ENCODE measurements at regions not wholly inside any gene's neighbourhood (a gene's known extent, or its start where the extent isn't known, plus 50 kb on each side); places are given as distances from the start of the nearest gene placed in this dataset.

DNA sequence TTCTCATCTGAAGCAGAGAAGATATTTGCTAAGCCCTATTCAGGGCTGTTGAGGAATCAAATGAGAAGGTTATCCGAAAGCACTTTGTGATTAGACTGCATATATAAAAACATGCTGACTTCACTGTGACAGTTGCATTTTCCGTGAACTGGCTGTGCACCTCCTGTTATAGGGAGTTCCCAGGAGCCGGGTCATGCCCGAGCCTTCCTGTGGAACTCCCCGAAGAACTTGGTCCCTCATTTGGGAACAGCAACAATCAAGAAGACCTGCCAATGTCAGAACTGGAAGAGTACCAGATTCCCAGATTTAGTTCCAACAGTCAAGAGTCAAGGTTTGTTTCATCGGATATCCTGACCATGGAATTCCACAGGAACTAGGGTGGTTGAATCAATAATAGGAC is 130.4 kb upstream of the RAI14 start:
- H3K27ac ChIP-seq (replicated peaks), result no peak overlapping the region
- TF ChIP-seq, protein P1, sequence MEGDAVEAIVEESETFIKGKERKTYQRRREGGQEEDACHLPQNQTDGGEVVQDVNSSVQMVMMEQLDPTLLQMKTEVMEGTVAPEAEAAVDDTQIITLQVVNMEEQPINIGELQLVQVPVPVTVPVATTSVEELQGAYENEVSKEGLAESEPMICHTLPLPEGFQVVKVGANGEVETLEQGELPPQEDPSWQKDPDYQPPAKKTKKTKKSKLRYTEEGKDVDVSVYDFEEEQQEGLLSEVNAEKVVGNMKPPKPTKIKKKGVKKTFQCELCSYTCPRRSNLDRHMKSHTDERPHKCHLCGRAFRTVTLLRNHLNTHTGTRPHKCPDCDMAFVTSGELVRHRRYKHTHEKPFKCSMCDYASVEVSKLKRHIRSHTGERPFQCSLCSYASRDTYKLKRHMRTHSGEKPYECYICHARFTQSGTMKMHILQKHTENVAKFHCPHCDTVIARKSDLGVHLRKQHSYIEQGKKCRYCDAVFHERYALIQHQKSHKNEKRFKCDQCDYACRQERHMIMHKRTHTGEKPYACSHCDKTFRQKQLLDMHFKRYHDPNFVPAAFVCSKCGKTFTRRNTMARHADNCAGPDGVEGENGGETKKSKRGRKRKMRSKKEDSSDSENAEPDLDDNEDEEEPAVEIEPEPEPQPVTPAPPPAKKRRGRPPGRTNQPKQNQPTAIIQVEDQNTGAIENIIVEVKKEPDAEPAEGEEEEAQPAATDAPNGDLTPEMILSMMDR (IDR thresholded peaks at IDR 0.05; ENCODE audit: insufficient read depth, low read length), result no peak
- no peak for TF ChIP-seq GABPA (IDR thresholded peaks at IDR 0.05; ENCODE audit: low read depth)
- TF ChIP-seq SPI1 (IDR thresholded peaks at IDR 0.05; ENCODE audit: borderline replicate concordance, low read depth), result no peak
- TF ChIP-seq POLR2AphosphoS5 (IDR thresholded peaks at IDR 0.05; ENCODE audit: low read depth), result no peak
- TF ChIP-seq, protein P2, sequence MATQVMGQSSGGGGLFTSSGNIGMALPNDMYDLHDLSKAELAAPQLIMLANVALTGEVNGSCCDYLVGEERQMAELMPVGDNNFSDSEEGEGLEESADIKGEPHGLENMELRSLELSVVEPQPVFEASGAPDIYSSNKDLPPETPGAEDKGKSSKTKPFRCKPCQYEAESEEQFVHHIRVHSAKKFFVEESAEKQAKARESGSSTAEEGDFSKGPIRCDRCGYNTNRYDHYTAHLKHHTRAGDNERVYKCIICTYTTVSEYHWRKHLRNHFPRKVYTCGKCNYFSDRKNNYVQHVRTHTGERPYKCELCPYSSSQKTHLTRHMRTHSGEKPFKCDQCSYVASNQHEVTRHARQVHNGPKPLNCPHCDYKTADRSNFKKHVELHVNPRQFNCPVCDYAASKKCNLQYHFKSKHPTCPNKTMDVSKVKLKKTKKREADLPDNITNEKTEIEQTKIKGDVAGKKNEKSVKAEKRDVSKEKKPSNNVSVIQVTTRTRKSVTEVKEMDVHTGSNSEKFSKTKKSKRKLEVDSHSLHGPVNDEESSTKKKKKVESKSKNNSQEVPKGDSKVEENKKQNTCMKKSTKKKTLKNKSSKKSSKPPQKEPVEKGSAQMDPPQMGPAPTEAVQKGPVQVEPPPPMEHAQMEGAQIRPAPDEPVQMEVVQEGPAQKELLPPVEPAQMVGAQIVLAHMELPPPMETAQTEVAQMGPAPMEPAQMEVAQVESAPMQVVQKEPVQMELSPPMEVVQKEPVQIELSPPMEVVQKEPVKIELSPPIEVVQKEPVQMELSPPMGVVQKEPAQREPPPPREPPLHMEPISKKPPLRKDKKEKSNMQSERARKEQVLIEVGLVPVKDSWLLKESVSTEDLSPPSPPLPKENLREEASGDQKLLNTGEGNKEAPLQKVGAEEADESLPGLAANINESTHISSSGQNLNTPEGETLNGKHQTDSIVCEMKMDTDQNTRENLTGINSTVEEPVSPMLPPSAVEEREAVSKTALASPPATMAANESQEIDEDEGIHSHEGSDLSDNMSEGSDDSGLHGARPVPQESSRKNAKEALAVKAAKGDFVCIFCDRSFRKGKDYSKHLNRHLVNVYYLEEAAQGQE (IDR thresholded peaks at IDR 0.05; ENCODE audit: insufficient replicate concordance, low read depth), result no peak

DNA sequence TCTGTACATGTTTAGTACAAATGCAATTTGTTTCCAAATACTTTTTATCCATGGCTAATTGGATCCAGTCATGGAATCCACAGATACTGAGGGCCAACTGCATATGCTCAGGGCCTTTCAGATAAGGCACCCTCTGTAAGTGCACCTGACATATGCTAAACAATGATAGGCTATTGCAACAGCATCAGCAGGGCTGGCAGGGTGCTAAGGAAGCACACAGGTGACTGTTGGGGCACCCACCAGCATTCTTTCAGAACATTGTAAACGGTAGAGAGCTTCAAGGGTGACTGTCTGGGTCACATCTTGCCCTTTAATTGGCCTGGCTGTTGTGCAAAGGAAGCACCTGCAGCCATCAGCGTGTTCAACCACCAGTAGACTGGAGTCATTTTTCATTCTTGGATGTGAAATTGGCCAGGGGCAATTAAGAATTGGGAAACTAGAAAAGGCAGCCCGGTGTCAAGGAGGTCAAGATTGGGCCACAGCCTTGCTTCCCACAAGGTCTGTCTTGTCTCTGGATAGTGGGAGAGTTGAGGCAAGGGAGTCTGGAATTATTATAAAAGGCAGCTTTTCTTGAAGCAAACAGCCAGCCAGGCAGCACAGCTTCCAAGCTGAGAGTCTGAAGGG is 129.3 kb upstream of the RAI14 start:
- no peak overlapping the region for H3K27ac ChIP-seq (replicated peaks)
- no peaks in the 10 kb centered on the region for H3K27me3 ChIP-seq (ENCODE audit: insufficient read depth, poor library complexity, severe bottlenecking)
- no peak for DNase-seq (ENCODE audit: low read depth in 1 of 2, low spot score in 1 of 2)
- H3K4me3 ChIP-seq (replicated peaks; ENCODE audit: insufficient read depth, low read length), result no peak overlapping the region
- TF ChIP-seq SPI1 (IDR thresholded peaks at IDR 0.05; ENCODE audit: borderline replicate concordance, low read depth), result no peak

More for the DNA sequence above, 130.4 kb upstream of the RAI14 start:
- no peaks in the 10 kb centered on the region for H3K27me3 ChIP-seq (ENCODE audit: insufficient read depth, poor library complexity, severe bottlenecking)
- no peak for DNase-seq (ENCODE audit: low read depth in 1 of 2, low spot score in 1 of 2)
- no peak overlapping the region for H3K4me3 ChIP-seq (replicated peaks; ENCODE audit: insufficient read depth, low read length)

DNA sequence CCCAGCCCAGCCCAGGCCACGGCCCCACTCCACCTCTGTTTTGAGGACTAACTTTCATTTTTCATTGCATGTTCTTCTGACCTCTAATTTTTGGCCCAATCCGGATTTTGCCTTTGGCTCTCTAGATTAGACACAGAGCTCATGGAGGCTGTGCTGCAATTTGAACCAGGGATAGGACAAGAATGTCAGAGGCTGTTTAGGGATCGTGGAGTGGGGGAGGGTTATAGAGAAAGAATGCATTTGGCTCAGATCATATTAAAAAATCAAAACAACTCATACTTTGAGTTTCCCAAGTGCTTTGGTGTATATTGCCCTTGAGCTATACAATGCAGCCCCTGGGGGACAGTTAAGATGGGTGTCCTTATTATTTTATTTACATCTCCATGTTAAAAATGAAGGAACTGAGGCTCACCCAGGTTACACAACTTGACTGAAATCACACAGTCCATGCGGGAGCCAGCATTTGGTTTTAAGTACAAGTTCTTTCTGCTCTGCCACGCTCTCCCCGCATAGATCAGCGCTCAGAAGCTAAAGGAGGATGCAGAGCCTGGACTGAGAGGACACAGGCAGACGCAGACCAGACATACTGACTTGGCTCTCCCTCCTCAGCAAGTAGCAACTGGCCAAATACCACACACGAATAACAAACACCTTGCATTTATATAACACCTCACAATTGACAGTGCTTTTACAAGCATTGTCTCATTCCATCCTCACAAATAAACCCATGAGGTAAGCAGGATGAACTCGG is 126.4 kb upstream of the RAI14 start:
- H3K27ac ChIP-seq (replicated peaks), result no peak overlapping the region
- no peak for DNase-seq (ENCODE audit: low read depth in 1 of 2, low spot score in 1 of 2)
- TF ChIP-seq, protein P1 (IDR thresholded peaks at IDR 0.05; ENCODE audit: insufficient read depth, low read length), result no peak
- TF ChIP-seq GABPA (IDR thresholded peaks at IDR 0.05; ENCODE audit: low read depth) (no peak), SPI1 (IDR thresholded peaks at IDR 0.05; ENCODE audit: borderline replicate concordance, low read depth) (no peak), POLR2AphosphoS5 (IDR thresholded peaks at IDR 0.05; ENCODE audit: low read depth) (no peak)
- TF ChIP-seq, protein P2 (IDR thresholded peaks at IDR 0.05; ENCODE audit: insufficient replicate concordance, low read depth), result no peak
- no peaks in the 10 kb centered on the region for H3K27me3 ChIP-seq (ENCODE audit: insufficient read depth, poor library complexity, severe bottlenecking)
- H3K4me3 ChIP-seq (replicated peaks; ENCODE audit: insufficient read depth, low read length), result no peak overlapping the region

DNA sequence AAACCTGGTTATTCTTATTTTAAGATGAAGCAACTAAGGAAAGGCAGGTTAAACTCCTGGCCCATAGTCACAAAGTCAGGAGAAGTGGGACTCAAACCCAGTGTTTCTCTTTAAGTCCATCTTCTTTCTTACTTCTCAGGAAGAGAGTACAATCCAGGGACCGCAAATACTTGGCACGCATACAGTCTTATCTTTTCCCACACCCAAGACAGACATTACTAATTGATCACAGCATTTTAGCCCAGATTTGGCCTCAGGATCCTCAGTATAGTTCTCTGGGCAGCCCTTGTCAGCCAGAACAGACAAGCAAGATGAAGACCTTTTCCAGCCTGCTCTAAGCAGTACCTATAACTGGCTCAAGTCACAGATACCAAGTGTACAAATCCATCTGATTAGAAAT is 125.5 kb upstream of the RAI14 start:
- Histone ChIP-seq H3K27ac (replicated peaks) (no peak overlapping the region), H3K27me3 (ENCODE audit: insufficient read depth, poor library complexity, severe bottlenecking) (no peaks in the 10 kb centered on the region), H3K4me3 (replicated peaks; ENCODE audit: insufficient read depth, low read length) (no peak overlapping the region)
- DNase-seq (ENCODE audit: low read depth in 1 of 2, low spot score in 1 of 2), result no peak
- TF ChIP-seq, protein P2 (IDR thresholded peaks at IDR 0.05; ENCODE audit: insufficient replicate concordance, low read depth), result no peak
- TF ChIP-seq POLR2AphosphoS5 (IDR thresholded peaks at IDR 0.05; ENCODE audit: low read depth), result no peak
- no peak for TF ChIP-seq GABPA (IDR thresholded peaks at IDR 0.05; ENCODE audit: low read depth)
- TF ChIP-seq SPI1 (IDR thresholded peaks at IDR 0.05; ENCODE audit: borderline replicate concordance, low read depth), result no peak
- TF ChIP-seq, protein P1 (IDR thresholded peaks at IDR 0.05; ENCODE audit: insufficient read depth, low read length), result no peak

Measured in HL-60 (cell line).